Mesenteric fat pad (tissue), 1 donor: ENCODE measurements at regions not wholly inside any gene's neighbourhood (a gene's known extent, or its start where the extent isn't known, plus 50 kb on each side); places are given as distances from the start of the nearest gene placed in this dataset.
"Not testable (repeated sequence)": the region's sequence is repeated elsewhere in the genome, so short reads cannot be mapped to it uniquely, and the experiment has no call there.

Source experiments
- DNase-seq: peaks from one replicate; pipeline ENCODE4 v3.0.0-alpha.2; 2020; ENCODE audit warnings: low spot score
- donor health status: DM: yes; HTN: yes; CAD: no.

GRCh38 chr6:28657769-28658465 lies 132.2 kb downstream of the GPX5 start:
- no peak for DNase-seq

- no peak for DNase-seq
These were observed 133.0 kb downstream of the GPX5 start for GRCh38 chr6:28658475-28659249.

GRCh38 chr6:28659250-28659566 lies 133.5 kb downstream of the GPX5 start:
- no peak for DNase-seq

DNA sequence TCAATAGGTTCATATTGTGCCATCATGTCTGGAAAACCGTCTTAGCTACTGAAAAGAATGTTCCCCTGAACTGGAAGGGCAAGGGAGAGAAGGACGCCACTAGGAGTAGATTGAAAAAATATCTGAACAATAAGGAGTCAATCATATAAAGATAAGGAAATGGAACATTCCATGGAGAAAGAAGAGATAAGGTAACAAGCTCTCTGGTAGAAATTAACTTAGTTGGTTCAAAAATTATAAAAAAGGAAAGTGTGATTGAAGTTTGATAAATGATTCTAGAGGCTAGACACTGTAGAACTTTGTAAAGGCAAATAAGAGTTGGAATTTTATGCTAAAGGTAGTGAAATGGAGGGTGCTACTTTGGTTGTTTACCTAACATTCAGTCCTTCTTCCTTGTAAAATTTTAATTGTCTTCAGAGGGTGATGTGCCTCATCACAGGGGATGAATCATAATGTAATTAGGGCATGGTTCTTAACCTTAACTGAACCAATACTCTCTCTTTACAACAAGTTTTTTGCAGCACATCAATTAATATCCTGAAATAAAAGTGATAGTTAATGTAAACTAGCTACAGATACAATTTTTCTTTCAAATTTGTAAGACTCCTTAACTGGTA lies 135.5 kb downstream of the GPX5 start:
- no peak for DNase-seq

GRCh38 chr6:28664870-28665396 lies 139.3 kb downstream of the GPX5 start:
- no peak for DNase-seq

DNA sequence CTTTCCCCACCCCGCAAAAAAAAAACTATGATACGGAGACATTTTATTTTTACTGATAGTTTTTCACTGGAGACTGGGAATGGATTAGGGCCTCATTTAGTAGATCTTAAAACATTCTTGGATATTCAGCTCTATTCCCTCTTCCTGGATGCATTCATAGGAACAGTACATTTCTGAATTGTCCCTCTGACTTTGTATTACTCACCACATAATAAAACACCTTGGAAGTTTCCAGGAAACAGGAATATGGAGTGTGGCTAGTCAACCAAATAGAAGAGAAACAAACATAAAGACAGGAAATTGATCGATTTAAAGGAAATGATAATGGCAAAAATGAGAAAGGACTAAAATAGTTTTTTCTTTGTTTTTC lies 147.7 kb downstream of the GPX5 start:
- no peak for DNase-seq

- no peak for DNase-seq
These were observed 148.3 kb downstream of the GPX5 start for GRCh38 chr6:28673787-28674671.

DNA sequence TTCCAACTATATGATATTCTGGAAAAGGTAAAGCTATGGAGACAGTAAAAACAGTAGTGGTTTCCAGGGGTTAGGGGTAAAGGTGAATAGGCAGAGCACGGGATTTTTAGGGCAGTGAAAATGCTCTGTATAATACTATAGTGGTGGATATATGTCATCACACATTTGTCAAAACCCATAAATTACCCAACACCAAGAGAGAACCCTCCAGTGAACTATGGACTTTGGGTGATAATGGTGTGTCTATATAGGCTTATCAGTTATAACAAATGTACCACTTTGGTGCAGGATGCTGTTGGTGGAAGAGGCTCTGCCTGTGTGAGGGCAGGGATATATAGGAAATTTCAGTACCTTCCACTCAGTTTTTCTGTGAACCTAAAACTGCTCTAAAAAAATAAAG lies 149.9 kb downstream of the GPX5 start:
- no peak for DNase-seq

- DNase-seq = no peak
These were observed 156.9 kb downstream of the GPX5 start for GRCh38 chr6:28682542-28682941.

GRCh38 chr6:28682956-28683685 lies 157.4 kb downstream of the GPX5 start:
- DNase-seq = not testable (repeated sequence)

DNA sequence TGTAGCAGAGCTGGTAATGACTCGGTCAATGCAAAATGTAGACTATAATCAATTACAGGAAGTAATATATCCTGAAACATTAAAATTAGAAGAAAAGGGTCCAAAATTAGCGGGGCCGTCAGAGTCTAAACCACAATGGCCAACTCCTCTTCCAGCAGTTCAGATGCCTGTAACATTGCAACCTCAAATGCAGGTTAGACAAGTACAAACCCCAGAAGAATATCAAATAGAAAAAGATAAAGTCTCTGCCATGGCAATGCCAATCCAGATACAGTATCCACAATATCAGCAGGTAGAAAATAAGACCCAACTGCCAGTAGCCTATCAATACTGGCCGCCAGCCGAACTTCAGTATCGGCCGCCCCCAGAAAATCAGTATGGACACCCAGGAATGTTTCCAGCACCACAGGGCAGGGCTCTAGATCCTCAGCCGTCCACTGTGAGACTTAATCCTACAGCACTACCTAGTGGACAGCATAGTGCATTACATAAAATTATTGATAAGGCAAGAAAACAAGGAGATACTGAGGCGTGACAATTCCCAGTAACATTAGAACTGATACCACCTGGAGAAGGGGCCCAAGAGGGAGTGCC lies 158.4 kb downstream of the GPX5 start:
- DNase-seq = no peak

DNA sequence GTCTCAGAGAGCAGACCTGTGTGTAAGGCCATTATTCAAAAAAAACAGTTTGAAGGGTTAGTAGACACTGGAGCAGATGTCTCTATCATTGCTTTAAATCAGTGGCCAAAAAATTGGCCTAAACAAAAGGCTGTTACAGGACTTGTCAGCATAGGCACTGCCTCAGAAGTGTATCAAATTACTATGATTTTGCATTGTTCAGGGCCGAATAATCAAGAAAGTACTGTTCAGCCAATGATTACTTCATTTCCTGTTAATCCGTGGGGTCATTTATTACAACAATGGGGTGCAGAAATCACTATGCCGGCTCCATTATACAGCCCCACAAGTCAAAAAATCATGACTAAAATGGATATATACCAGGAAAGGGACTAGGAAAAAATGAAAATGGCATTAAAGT lies 160.3 kb downstream of the GPX5 start:
- DNase-seq = not testable (repeated sequence)

DNA sequence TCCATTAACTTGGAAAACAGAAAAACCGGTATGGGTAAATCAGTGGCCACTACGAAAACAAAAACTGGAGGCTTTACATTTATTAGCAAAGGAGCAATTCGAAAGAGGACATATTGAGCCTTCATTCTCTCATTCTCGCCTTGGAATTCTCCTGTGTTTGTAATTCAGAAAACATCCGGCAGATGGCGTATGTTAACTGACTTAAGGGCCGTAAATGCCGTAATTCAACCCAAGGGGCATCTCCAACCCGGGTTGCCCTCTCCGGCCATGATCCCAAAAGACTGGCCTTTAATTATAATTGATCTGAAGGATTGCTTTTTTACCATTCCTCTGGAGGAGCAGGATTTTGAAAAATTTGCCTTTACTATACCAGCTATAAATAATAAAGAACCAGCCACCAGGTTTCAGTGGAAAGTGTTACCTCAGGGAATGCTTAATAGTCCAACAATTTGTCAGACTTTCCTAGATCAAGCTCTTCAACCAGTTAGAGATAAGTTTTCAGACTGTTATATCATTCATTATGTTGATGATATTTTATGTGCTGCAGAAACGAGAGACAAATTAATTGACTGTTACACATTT lies 160.9 kb downstream of the GPX5 start:
- DNase-seq = not testable (repeated sequence)

- DNase-seq = not testable (repeated sequence)
These were observed 161.8 kb downstream of the GPX5 start for GRCh38 chr6:28687309-28687981.

- not testable (repeated sequence) for DNase-seq
These were observed 166.3 kb downstream of the GPX5 start for GRCh38 chr6:28691991-28692390.

GRCh38 chr6:28693033-28693750 lies 167.5 kb downstream of the GPX5 start:
- DNase-seq = no peak

GRCh38 chr6:28693751-28694443 lies 168.2 kb downstream of the GPX5 start:
- no peak for DNase-seq

GRCh38 chr6:28695715-28696114 lies 170.0 kb downstream of the GPX5 start:
- DNase-seq = no peak
